COLO829 (cell line): ENCODE measurements at regions not wholly inside any gene's neighbourhood (a gene's known extent, or its start where the extent isn't known, plus 50 kb on each side); places are given as distances from the start of the nearest gene placed in this dataset.
"Not testable (repeated sequence)": the region's sequence is repeated elsewhere in the genome, so short reads cannot be mapped to it uniquely, and the experiment has no call there.

Source experiments
- DNase-seq: peaks from one replicate; pipeline ENCODE4 v3.0.0; 2012; ENCODE audit warnings: low spot score

DNA sequence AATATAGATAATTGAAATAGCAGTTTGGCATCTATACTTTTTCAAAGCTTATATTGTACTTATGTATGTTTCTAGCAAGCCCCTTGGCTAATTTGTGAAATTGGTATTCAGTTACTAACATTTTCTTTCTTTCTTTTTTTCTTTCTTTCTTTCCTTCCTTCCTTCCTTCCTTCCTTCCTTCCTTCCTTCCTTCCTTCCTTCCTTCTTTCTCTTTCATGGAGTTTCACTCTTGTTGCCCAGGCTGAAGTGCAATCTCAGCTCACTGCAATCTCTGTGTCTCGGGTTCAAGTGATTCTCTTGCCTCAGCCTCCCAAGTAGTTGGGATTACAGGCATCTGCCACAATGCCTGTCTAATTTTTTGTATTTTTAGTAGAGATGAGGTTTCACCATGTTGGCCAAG lies 215.4 kb downstream of the NNT start:
- not testable (repeated sequence) for DNase-seq

DNA sequence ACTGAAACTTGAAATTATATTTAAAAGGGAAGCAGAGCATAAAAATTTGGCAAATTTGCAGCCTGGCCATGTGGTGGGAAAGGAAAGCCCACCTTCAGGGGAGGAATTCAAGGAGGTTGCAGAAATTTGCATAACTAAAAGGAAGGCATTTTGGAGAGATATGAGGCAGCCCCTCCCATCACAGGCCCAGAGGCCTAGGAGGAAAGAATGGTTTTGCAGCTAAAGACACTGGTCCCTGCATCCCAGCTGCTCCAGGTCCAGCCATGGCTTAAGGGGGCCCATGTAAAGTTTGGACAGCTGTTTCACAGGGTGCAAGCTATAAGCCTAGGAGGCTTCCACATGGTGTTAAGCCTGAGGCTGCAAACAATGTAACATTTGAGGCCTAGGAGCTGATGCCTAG lies 212.5 kb downstream of the NNT start:
- no peak for DNase-seq

DNA sequence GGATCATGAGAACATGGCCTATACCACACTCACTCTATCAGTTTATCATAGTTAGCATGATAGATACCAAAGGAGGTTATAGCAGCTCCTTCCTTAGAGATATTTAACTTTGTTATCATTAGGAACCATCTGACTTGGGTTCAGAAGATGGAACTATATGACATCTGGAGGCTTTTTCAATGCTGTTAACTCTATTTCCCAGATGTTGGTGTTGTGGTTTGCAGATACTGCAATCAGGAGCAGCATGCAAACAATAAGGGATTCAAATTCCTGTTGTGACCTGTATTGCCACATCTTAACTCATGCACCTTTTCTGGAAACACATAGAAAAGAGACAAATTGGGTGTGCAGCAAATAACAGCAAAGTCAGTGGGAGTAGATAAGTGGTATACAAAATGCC lies 201.7 kb downstream of the NNT start:
- DNase-seq: no peak

DNA sequence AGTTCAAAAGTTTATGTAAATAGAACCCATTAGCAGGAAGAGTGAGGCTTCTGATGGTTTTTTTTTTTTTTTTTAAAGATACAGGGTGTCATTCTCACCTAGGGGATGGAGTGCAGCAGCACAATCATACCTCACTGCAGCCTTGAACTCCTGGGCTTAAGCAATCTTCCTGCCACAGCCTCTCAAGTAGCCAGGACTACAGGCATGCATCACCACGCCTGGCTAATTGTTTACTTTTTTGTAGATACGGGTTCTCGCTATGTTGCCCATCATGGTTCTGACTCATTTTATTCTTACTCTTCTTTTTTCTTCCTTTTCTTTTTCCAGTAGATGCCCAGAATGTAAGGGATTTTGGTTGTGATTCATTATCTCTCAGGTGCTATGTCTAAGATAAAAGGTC lies 201.1 kb downstream of the NNT start:
- no peak for DNase-seq

DNA sequence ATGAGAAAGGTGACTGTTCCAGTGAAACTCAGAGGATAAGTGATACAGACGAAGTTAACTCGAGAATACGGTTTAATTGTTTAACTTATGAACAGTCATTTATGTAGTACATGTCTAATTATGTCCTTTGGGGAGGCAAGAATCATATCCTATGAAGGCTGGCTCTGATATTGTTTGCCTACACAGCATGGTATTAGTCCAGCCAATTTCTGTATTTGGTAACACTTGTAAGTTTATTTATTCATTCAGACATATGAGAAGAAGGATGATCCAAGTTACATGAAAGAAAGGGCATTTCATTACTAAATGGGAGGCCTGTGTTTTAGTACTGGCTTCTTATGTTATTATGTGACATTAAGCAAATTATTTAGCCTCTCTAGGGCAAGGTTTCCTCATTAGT lies 199.7 kb downstream of the NNT start:
- DNase-seq: no peak

DNA sequence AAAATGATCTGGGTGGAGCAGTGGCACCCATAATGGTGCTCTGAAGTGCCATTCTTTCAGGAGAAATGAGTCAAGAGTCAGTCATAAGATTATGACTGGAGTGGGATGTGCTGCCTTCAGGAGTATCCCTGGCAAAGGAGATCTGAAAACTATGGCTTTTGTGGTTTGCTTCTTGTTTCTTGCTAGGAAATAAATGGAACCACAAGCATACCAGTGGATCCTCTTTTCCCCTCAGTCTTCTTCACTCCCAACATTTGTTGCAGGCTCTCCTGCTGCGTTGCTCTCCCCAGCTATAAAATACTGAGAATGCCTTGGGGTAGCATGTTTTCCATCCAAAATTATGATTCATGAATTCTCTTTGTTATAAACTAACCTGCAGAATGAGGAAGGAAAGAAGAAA lies 199.1 kb downstream of the NNT start:
- DNase-seq: peak; percentile 3

DNA sequence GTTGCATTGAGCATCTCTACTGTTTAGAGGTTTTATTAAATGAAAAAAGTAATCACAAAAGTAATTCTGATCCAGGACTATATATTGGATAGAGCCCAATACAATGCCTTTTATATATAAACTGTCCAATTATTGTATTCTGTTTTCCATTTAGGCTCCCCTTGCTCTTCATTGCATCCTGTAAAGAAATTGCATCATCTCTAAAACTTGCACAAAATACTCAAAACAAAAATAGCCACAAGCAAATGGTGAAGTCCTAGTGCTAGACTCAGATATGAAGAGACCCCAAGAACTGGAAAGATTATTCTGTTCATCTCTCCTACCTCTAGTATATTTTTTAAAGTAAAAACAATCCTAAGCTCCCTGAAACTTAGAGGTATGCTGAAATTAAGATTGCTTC lies 195.8 kb downstream of the NNT start:
- no peak for DNase-seq

DNA sequence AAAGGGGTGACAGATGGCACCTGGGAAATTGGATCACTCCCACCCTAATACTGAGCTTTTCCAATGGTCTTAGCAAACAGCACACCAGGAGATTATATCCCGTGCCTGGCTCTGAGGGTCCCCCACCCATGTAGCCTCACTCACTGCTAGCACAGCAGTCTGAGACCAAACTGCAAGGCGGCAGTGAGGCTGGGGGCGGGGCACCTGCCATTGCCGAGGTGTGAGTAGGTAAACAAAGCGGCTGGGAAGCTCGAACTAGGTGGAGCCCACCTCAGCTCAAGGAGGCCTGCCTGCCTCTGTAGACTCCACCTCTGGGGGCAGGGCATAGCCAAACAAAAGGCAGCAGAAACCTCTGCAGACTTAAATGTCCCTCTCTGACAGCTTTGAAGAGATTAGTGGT lies 188.9 kb downstream of the NNT start:
- not testable (repeated sequence) for DNase-seq

DNA sequence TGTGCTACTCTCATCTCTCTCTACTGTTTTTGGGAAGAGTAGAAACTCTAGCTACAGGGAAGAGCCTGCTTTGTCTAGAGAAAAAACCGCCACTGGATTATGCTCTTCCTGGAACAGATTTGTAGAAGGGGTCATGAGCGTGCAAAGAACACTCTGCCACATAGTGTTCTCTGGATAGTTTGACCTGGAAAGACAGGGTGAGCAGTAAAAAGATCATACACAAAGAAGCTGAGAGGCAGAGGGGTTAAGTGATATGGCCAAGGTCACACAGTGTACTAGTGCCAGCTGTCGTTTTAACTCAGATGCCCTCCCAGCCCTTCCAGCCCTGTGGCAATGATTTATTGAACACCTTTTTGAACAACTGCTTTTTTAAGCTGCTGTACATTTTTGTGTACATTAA lies 182.2 kb downstream of the NNT start:
- no peak for DNase-seq

DNA sequence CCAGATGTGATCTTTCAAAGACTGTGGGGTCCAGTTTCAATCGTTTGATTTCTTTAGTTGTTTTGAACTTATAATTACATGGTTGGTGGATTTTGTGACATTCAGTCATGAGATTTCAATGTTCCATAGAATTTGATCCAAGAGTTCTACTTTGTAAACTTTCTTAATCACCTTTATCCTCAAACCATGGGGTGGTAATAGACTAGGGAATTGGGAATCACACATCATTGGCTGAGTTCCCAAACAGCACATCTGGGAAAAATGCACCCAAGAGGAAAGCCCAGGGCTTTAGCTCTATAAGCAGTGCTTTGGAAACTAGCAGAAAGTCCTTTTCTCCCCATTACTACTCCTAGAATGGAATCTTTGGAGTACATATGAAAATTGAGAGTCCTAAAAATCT lies 177.6 kb downstream of the NNT start:
- no peak for DNase-seq

DNA sequence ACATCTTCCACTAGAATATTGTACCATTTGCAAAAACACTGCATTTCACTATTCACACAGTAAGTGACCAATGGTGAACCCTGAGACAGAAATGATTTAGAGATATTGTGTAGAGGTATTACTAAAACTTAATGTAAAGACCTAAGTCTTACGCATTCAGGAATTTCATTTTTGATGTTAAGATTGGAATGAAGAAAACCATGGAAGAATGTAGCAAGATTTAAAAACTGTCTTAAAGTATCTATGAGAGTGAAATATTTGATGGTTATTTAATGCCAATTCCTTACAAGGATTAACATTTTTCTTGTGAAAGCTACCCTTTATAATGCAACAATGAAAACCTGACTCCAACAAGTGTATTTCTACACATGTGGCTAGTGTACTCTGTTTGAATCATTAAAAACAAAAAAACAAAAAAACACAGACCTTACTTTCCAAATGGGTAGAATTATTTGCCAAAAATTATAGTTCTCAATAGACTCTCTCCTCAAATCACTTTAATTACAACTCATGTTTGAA lies 172.0 kb downstream of the NNT start:
- DNase-seq: no peak

DNA sequence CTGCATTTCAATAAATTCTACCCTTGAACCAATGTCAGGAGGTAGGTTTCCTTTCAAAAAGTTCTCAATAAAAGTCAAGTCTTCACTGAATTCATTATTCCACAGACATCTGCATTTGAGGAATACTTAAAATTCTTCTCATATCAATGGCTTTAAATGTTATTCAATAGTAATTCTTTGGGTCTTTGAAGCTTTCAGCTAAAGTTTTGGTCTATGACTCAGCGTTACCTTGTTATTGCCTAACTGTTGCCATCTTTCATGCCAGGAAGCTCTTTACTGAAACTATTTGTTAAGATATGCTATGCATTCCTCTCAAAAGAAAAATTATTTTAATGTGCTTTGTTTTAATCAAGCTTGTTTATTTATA lies 170.5 kb downstream of the NNT start:
- DNase-seq: peak; percentile 17

DNA sequence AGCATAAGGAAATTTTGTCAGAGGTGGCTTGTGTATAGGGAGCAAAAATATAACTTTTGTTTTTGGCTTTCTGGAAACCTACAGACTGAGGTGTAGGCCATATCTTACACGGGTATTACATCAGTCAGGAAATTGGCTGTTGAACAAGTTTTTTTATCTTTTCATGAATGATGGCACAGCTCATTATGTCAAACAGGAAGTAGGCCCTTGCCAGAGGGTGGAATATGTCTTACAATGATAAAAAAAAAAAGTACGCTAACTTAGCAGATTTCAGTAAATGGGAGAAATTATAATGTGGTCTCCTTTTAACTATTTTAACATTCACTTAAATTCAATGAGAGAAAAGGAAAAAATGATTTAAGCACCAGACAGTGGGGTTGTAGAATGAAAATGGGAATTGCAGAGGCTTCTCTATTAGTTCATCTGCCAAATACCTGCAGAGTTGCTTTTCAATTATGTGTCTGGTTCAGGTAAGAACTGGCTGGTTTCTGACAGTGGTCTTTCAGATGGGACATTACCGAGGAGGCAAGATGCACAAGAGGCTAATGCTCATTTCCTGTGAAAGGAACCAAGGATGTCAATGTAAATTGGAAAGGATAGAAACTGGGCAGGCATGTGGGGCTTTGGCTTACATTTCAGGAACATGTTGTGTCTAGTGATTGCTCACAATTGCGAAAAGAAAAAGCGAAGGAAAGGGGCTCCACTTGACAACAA lies 169.9 kb downstream of the NNT start:
- peak; percentile 17 for DNase-seq

DNA sequence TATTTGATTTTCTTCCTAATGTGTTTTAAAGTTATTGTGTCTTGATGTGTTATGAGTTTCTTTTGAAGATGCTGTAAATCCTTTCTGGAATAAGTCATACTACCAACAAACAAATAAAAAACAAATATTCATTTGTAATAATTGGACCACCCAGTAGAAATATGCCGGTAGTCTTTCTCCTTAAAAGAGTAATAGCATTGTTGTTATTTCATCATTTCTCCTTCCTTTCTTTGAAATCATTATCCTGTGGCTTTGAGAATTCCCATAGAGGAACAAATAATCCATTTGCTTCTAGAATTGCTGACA lies 169.4 kb downstream of the NNT start:
- DNase-seq: no peak

DNA sequence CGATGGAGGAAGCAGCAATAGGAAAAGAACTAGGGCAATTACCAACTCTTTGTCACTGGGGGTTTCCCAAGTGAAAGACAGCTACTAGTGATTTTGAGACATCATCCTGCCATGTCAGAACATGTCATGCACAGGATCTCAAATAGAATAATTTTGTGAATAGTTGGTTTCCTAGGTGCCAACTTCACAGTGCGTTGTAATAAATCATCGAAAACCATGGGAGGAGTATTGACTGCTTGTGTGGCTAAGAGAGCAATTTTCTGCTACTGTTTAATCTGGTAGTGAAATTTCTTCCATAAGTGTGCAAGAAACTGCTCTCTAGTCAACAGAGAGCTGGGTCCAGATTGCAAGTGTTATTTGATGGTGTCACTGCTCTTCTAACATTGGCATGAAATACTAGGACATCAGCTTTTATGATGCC lies 168.6 kb downstream of the NNT start:
- no peak for DNase-seq

DNA sequence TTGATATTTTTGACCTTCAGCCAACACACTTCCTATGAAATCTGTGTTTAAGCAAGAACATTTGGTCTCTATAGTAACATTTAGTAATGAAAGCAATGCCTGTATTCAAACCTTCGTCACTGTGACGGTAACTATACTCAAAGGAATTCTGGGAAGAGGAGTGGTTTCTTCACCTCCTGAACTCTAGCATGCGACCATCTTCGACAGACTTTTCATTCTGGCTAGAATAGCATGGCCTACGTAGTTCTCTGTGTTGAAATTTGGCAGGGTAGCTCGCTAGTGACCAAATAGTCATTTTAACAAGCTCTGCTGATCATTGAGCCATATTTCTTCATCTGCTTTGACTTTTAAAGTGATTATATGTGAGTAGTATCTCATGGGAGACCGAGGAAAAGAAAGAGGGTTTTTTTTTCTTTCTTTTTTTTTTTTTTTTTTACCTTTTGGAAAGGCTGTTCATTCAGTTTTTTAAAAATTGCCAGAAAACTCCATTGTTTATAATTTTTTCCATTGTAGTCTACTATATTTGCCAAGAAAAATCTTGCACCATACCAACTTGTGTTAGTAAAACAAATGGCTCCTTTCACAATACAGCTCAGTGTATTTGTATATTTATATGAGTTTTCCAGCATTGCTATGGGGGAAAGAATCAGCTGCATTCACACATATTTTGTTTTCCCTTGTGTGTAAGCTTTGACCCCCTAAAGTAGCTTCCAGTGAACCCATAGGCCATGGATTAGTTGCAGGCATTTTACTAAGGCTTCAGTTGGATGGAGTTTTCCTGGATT lies 166.8 kb downstream of the NNT start:
- peak; percentile 30 for DNase-seq
